ENCODE measurements at regions not wholly inside any gene's neighbourhood (a gene's known extent, or its start where the extent isn't known, plus 50 kb on each side); places are given as distances from the start of the nearest gene placed in this dataset.
A peak's percentile ranks its signal among the peaks of the same experiment; 100 is the strongest.

DNA sequence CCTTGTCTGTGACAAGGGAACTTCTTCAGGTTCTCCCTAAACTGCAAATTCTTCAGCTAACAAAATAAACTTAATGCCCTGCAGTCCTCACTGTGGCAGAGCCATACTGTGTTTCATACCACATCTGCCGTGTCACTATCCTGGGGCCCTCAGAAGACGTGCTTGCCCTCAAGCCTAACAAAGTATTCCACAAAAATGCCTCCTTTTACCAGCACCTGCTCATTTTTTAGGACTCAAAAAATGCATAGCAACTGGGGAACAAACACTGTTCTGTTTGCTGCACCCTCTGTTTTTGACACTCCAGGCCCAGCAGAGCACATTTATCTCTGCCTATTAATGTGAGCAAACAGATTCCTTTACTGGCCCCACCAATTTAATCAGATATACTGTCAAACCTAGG is 270.7 kb upstream of the SSTR1 start:
- H3K27ac Mint-ChIP-seq: no peak overlapping the region

DNA sequence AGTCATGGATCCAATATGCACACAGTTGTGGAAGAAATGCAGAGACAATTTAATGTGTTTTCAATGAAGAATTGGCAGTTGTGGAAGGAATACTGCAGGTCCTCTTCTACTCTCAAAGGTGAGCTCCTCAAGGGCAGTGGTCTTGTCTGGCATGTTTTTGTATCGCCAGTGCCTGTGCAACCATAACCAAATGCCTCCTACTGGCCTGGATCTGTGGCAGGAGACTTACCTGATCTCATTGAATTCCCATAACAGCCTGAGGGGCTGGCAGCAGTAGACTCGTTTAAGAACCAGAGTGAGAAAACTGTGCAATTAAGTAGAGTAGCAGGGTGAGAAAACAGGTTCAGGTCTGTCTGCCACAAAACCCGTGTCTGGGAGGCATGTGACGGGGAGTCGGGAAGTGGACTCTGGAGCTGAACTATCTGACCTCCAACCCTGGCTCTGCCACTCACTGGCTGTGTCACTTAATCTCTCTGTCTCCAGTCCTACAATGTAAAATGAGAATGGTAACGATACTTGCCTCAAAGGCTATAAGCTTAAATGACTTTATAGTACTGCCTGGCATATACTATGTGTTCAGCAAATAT is 268.2 kb upstream of the SSTR1 start:
- DNase-seq (no peak), ATAC-seq (no peak)
- Mint-ChIP-seq H3K4me3 (no peak overlapping the region), H3K4me1 (no peaks in the 10 kb centered on the region), H3K27ac (no peak overlapping the region), H3K27me3 (no peaks in the 10 kb centered on the region), H3K36me3 (ENCODE audit: low read depth) (no peaks in the 10 kb centered on the region)
- no peaks in the 10 kb centered on the region for H3K9me3 ChIP-seq (ENCODE audit: control insufficient read depth, low read length, poor library complexity, severe bottlenecking)

More for the DNA sequence above, 270.7 kb upstream of the SSTR1 start:
- Mint-ChIP-seq H3K27me3 (no peaks in the 10 kb centered on the region), H3K36me3 (ENCODE audit: low read depth) (no peaks in the 10 kb centered on the region), H3K4me1 (no peaks in the 10 kb centered on the region), H3K4me3 (no peak overlapping the region)
- DNase-seq (no peak), ATAC-seq (no peak)
- H3K9me3 ChIP-seq (ENCODE audit: control insufficient read depth, low read length, poor library complexity, severe bottlenecking): no peaks in the 10 kb centered on the region

DNA sequence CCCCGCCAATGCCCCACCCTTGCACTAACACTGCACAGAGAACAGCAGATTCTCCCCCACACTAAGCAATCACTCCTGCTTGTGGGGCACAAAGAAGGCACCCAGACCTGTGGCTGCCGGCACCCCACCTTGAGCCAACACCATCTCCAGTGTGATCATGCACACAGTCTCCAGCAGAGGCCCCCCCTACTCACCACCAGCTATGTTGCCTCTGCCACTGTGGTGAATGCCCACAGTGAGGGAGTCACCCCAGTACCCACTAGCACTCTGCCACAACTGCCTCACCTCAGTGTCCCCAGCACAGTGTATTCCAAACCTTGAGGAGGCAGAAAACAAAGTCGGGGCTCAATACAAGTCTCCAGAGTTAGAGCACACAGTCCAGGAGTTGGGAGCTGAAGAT is 261.7 kb upstream of the SSTR1 start:
- no peaks in the 10 kb centered on the region for H3K27me3 Mint-ChIP-seq

DNA sequence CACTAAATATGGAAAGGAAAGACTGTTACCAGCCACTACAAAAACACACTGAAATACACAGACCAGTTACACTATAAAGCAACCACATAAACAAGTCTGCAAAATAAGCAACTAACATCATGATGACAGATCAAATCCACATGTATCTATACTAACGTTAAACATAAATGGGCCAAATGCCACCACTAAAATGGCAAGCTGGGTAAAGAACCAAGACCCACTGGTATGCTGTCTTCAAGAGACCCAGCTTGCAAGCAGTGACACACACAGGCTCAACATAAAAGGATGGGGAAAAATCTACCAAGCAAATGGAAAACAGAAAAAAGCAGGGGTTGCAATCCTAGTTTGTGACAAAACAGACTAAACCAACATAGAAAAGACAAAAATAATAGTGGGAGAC is 260.9 kb upstream of the SSTR1 start:
- Mint-ChIP-seq H3K36me3 (ENCODE audit: low read depth) (no peaks in the 10 kb centered on the region), H3K4me1 (no peaks in the 10 kb centered on the region), H3K27ac (no peak overlapping the region), H3K4me3 (no peak overlapping the region), H3K27me3 (no peaks in the 10 kb centered on the region)
- DNase-seq (no peak), ATAC-seq (no peak)
- H3K9me3 ChIP-seq (ENCODE audit: control insufficient read depth, low read length, poor library complexity, severe bottlenecking): peaks cover 2% of the 10 kb centered on the region

More for the DNA sequence above, 261.7 kb upstream of the SSTR1 start:
- no peaks in the 10 kb centered on the region for H3K4me1 Mint-ChIP-seq
- peaks cover 2% of the 10 kb centered on the region for H3K9me3 ChIP-seq (ENCODE audit: control insufficient read depth, low read length, poor library complexity, severe bottlenecking)
- no peaks in the 10 kb centered on the region for H3K36me3 Mint-ChIP-seq (ENCODE audit: low read depth)
- H3K4me3 Mint-ChIP-seq: no peak overlapping the region
- no peak overlapping the region for H3K27ac Mint-ChIP-seq
- no peak for ATAC-seq
- DNase-seq: no peak

DNA sequence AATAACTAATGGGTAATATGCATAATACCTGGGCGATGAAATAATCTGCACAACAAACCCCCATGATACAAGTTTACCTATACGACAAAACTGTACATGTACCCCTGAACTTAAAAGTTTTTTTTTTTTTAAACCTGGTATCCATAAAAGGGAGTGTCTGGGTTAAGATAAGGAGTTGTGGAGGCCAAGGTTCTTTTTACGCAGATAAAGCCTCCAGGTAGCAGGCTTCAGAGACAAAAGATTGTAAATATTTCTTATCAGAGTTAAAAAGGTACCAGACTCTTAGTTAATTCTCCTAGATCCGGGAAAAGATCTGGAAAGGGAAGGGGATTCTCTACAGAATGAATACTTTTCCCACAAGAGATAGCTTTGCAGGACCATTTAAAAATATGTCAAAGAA is 259.4 kb upstream of the SSTR1 start:
- peaks cover 2% of the 10 kb centered on the region for H3K9me3 ChIP-seq (ENCODE audit: control insufficient read depth, low read length, poor library complexity, severe bottlenecking)
- Mint-ChIP-seq H3K4me3 (no peak overlapping the region), H3K27ac (no peak overlapping the region), H3K36me3 (ENCODE audit: low read depth) (no peaks in the 10 kb centered on the region), H3K4me1 (no peaks in the 10 kb centered on the region), H3K27me3 (no peaks in the 10 kb centered on the region)
- no peak for ATAC-seq
- DNase-seq: no peak

DNA sequence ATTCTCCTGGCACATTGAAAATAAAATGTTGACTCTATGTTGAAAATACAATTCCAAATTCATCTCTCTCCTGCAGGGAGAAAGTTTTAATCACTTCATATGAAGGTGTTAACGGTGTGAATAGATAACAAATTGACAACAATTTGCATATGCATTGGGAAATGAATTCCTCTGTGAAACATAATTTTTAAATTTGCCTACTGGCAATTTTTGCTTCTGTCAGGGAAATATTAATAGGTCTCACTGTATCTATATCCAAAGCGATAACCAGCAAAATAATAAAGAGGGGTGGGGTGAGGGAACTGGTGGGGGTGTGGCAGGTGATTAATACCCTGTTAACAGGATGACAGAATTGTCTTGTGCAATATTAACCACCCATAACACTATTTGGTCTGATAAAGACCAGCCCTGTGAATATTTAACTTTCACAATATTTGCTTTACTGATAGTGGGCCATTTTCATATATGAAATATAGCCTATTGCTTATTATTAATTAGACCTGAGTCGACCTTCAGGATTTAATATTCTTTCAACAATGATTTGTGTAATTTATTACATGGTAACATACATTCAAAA is 239.0 kb upstream of the SSTR1 start:
- DNase-seq: no peak

DNA sequence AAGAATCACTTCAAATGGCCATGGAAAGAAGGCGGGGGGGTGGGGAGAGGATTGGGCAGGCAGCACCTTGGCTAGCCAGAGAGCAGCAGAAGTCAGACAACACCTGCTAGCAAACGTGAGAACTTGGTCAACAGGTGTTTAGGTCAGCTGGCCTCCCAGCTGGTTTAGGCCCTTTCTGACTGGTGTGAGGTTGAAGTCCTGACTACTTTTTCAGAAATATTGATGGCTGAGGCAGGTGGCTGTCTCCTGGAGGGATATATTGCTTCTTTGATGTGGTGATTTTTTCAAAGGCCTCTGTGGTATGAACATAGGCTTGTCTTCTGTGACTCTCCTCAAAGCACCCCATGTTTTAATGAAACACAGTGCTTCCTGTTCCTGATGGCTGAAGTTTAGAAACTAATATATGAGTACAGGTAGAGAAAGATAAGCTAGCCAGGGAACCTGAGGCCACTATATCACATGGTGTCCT is 238.2 kb upstream of the SSTR1 start:
- no peak overlapping the region for H3K4me3 Mint-ChIP-seq
- no peak for DNase-seq
- H3K36me3 Mint-ChIP-seq (ENCODE audit: low read depth): no peaks in the 10 kb centered on the region

More for the DNA sequence above, 239.0 kb upstream of the SSTR1 start:
- H3K27ac Mint-ChIP-seq: no peak overlapping the region
- ATAC-seq: no peak
- no peak overlapping the region for H3K4me3 Mint-ChIP-seq
- peaks cover 2% of the 10 kb centered on the region for H3K4me1 Mint-ChIP-seq
- H3K27me3 Mint-ChIP-seq: no peaks in the 10 kb centered on the region
- no peaks in the 10 kb centered on the region for H3K9me3 ChIP-seq (ENCODE audit: control insufficient read depth, low read length, poor library complexity, severe bottlenecking)
- H3K36me3 Mint-ChIP-seq (ENCODE audit: low read depth): no peaks in the 10 kb centered on the region

DNA sequence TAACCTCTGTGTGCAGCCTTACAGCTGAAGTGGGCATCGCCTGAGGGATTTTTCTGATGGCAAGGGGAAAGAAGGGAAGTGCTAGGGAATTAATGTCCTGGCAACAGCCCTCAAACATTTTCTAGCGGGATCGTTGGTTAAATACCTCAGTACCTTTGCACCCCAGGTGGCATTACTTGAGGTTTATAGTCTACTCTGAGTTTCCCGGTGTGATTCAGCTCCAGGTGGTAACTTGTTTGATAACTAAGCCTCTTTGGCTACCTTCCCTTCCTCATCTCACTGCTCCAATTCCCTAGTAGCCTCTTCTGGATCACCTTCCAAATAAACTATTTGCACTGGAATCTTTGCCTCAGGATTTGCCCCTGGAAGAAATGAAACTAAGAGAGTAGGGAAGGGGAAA is 237.0 kb upstream of the SSTR1 start:
- Mint-ChIP-seq H3K4me3 (no peak overlapping the region), H3K27me3 (no peaks in the 10 kb centered on the region), H3K36me3 (ENCODE audit: low read depth) (no peaks in the 10 kb centered on the region), H3K27ac (no peak overlapping the region), H3K4me1 (peaks cover 2% of the 10 kb centered on the region)
- DNase-seq (no peak), ATAC-seq (no peak)
- H3K9me3 ChIP-seq (ENCODE audit: control insufficient read depth, low read length, poor library complexity, severe bottlenecking): no peaks in the 10 kb centered on the region

More for the DNA sequence above, 238.2 kb upstream of the SSTR1 start:
- H3K4me1 Mint-ChIP-seq: peaks cover 2% of the 10 kb centered on the region
- no peaks in the 10 kb centered on the region for H3K27me3 Mint-ChIP-seq
- no peak for ATAC-seq
- no peak overlapping the region for H3K27ac Mint-ChIP-seq
- no peaks in the 10 kb centered on the region for H3K9me3 ChIP-seq (ENCODE audit: control insufficient read depth, low read length, poor library complexity, severe bottlenecking)

DNA sequence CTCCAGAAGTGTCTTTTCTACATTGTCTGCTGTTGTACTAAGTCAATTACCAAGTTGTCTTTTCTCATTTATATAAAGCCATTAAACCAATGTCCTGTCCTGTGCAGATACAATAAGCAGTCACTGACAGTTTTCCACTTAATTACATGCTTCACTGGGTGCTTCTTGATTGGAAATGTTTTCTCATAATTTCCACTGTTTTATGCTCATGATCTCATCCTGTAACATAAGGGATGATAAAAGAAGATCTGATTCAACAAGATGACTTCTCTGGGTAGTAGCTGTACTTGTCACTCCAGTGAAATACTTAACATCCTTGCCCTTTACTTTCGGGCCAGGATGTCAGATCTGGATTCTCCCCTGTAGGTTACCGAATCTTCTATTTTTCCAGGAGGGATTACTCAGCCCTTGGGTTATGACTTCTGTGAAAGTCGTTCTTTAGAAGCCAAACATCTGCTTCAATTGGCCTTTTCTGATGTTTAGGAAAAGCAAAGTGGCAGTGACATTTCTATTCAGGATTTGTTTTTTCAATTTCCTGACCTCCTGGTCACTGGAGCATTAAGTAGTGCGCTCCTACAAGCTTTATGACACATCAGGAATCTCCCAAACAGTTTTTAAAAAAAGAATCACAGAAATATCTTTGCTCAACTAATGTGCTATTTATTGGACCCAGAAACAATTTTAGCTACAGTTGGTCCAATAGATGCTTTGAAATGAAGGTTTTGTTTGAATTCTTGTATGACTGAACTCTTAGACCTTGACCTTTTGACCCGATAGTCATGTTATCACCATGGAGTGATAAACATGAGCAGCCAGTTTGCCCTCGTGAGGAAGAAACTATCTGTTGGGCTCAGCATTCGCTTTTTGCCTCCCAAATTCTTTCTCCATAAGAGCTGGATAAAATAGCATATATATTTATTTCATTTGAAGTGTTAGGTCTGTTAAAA is 234.5 kb upstream of the SSTR1 start:
- H3K36me3 Mint-ChIP-seq (ENCODE audit: low read depth): no peaks in the 10 kb centered on the region
- ATAC-seq (no peak), DNase-seq (no peak)
- no peak overlapping the region for H3K4me3 Mint-ChIP-seq
- H3K27ac Mint-ChIP-seq: no peak overlapping the region
- no peaks in the 10 kb centered on the region for H3K27me3 Mint-ChIP-seq
- peaks cover 2% of the 10 kb centered on the region for H3K4me1 Mint-ChIP-seq
- H3K9me3 ChIP-seq (ENCODE audit: control insufficient read depth, low read length, poor library complexity, severe bottlenecking): no peaks in the 10 kb centered on the region

DNA sequence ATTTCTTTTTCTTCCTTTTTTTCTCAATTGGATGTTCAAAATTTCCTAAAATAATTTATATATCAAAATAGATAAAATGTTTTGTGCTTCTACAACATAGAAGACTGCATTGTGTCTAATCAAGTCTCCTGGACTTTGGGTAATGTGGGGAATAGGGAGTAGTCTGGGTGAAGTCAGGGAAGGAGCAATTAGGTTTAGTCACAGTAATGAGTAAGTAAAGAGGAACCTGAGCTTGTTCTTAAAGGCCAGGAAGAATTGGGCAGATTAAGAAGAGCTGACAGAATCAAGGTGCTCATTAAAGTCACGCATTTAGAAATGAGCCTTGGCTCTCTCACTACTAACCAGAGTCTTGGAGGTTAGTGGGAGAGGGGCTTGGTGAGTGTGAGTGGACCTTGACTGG is 233.3 kb upstream of the SSTR1 start:
- no peak for ATAC-seq
- Mint-ChIP-seq H3K4me3 (no peak overlapping the region), H3K27me3 (no peaks in the 10 kb centered on the region), H3K36me3 (ENCODE audit: low read depth) (no peaks in the 10 kb centered on the region), H3K4me1 (no peaks in the 10 kb centered on the region), H3K27ac (no peak overlapping the region)
- DNase-seq: no peak
- no peaks in the 10 kb centered on the region for H3K9me3 ChIP-seq (ENCODE audit: control insufficient read depth, low read length, poor library complexity, severe bottlenecking)

DNA sequence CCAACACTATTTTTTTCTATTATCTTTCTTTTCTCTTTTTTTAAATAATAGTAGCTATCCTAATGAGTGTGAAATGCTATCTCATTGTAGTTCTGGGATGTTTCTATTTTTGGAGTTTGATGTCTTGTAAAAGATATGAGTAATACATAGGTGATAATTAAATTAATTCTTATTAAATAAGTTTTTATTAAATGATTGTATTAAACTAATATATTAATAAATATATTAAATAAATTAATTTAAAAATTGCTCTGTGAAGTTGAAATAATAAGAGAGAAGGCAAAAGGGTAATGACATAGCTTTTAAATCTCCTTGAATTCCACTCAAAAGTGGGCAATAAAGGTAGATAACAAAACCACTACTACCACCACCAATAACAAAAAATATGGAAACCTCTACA is 230.2 kb upstream of the SSTR1 start:
- no peak for DNase-seq
- no peak overlapping the region for H3K4me3 Mint-ChIP-seq

DNA sequence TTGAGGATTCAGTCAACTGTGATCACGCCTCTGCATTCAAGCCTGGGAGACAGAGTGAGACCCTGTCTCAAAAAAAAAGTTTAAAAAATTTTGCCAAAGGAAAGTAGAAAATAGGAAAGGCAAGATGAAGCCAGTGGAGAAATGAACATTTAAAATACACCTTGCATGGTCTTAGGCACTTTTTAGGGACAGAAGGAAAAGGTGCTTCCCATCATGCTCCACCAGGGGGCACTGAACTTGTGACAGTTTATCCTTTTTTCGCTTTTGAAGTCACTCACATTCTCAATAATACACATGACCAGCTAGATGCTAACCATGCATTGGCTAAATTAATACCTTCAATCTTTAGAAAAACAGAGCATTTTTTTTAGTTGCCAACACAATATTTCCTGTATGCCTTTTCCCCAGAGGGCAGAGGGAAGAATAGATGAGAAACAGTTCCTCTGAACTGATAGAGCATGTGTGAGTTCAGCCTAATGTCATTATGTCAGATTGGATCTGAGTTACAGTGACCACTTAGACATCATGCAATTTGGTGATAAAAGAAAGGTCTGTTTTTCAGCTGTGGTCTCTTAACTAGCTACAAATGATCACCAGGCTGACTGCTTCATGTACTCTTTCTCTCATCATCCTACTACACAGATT is 221.8 kb upstream of the SSTR1 start:
- peak; percentile 39 for ATAC-seq
- H3K4me1 Mint-ChIP-seq: no peaks in the 10 kb centered on the region
- DNase-seq: peak in 2 of 3 donors; percentile 12 to 14
- no peaks in the 10 kb centered on the region for H3K36me3 Mint-ChIP-seq (ENCODE audit: low read depth)
- no peak overlapping the region for H3K4me3 Mint-ChIP-seq
- no peak overlapping the region for H3K27ac Mint-ChIP-seq
- no peaks in the 10 kb centered on the region for H3K9me3 ChIP-seq (ENCODE audit: control insufficient read depth, low read length, poor library complexity, severe bottlenecking)
- H3K27me3 Mint-ChIP-seq: no peaks in the 10 kb centered on the region

More for the DNA sequence above, 230.2 kb upstream of the SSTR1 start:
- ATAC-seq: no peak
- Mint-ChIP-seq H3K36me3 (ENCODE audit: low read depth) (no peaks in the 10 kb centered on the region), H3K27me3 (no peaks in the 10 kb centered on the region), H3K27ac (no peak overlapping the region), H3K4me1 (no peaks in the 10 kb centered on the region)
- no peaks in the 10 kb centered on the region for H3K9me3 ChIP-seq (ENCODE audit: control insufficient read depth, low read length, poor library complexity, severe bottlenecking)

DNA sequence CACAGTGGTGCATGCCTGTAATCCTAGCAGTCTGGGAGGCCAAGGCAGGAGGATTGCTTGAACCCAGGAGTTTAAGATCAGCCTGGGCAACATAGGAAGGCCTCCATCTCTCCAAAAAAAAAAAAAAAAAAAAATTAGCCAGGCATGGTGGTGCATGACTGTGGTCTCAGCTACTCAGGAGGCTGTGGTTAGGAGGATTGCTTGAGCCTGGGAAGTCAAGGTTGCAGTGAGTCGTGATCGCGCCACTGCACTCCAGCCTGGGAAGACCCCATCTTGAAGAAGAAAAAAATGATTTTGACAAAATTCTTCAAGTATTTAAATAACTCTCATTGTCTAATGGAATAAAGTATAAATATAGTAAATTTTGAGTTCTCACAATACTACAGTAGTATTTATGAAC is 219.2 kb upstream of the SSTR1 start:
- Mint-ChIP-seq H3K4me1 (no peaks in the 10 kb centered on the region), H3K27me3 (no peaks in the 10 kb centered on the region)

More for the DNA sequence above, 219.2 kb upstream of the SSTR1 start:
- Mint-ChIP-seq H3K27ac (no peak overlapping the region), H3K4me3 (no peak overlapping the region), H3K36me3 (ENCODE audit: low read depth) (no peaks in the 10 kb centered on the region)
- DNase-seq (no peak), ATAC-seq (no peak)
- H3K9me3 ChIP-seq (ENCODE audit: control insufficient read depth, low read length, poor library complexity, severe bottlenecking): no peaks in the 10 kb centered on the region
